WTC11 (cell line): ENCODE measurements at regions not wholly inside any gene's neighbourhood (a gene's known extent, or its start where the extent isn't known, plus 50 kb on each side); places are given as distances from the start of the nearest gene placed in this dataset.

ENCODE experiments used
- TCF7 ChIP-seq: sonication (generic); formaldehyde crosslinking; IDR thresholded peaks from 2 replicates; pipeline ENCODE4 v1.8.0; 2022; ENCODE audit warnings: mild to moderate bottlenecking, low read depth, missing genetic modification reagents, moderate library complexity
- TP53 ChIP-seq: sonication (generic); formaldehyde crosslinking; IDR thresholded peaks from 2 replicates; pipeline ENCODE4 v1.8.1; 2023; ENCODE audit warnings: mild to moderate bottlenecking, missing genetic modification reagents
- TF ChIP-seq, protein P1 (sequence below): fragments of 200-600 bp; IDR thresholded peaks from 2 replicates; pipeline ENCODE4 v1.8.0; 2022; ENCODE audit warnings: antibody characterized with exemption
- TF ChIP-seq, protein P2 (sequence below): fragments of 250-450 bp; sonication (Bioruptor Pico); IDR thresholded peaks from 2 replicates; pipeline ENCODE4 v1.8.0; 2021; ENCODE audit warnings: mild to moderate bottlenecking
- TF ChIP-seq, protein P3 (sequence below): sonication (generic); formaldehyde crosslinking; IDR thresholded peaks from 2 replicates; pipeline ENCODE4 v1.8.1; 2022; ENCODE audit warnings: mild to moderate bottlenecking, missing genetic modification reagents, moderate library complexity, borderline replicate concordance
- TF ChIP-seq, protein P4 (sequence below): sonication (generic); formaldehyde crosslinking; IDR thresholded peaks from 2 replicates; pipeline ENCODE4 v1.8.0; 2022; ENCODE audit warnings: mild to moderate bottlenecking, missing genetic modification reagents
- TF ChIP-seq, protein P5 (sequence below): sonication (generic); formaldehyde crosslinking; IDR thresholded peaks from 2 replicates; pipeline ENCODE4 v1.8.0; 2023; ENCODE audit warnings: missing genetic modification reagents, mild to moderate bottlenecking, borderline replicate concordance

DNA sequence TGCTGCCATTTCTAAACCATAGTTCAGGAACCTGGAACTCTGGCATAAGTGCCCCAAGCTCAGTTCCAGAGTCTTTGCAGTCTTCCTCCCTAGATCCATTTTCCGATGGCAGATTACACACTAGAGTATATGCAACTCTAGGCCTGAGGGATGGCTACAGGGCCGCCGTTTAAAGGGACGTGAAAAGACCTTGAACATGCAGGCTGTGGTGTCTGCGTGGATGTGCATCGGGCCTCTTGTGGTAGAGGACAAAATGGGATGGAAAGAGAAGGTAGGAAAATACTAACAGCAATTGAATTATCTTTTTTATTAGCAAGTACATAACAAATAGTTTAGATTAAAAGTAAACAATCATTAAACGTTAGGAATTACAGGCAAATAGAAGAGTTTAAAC lies 588.9 kb downstream of the RFPL4B start:
- TF ChIP-seq, protein P1, sequence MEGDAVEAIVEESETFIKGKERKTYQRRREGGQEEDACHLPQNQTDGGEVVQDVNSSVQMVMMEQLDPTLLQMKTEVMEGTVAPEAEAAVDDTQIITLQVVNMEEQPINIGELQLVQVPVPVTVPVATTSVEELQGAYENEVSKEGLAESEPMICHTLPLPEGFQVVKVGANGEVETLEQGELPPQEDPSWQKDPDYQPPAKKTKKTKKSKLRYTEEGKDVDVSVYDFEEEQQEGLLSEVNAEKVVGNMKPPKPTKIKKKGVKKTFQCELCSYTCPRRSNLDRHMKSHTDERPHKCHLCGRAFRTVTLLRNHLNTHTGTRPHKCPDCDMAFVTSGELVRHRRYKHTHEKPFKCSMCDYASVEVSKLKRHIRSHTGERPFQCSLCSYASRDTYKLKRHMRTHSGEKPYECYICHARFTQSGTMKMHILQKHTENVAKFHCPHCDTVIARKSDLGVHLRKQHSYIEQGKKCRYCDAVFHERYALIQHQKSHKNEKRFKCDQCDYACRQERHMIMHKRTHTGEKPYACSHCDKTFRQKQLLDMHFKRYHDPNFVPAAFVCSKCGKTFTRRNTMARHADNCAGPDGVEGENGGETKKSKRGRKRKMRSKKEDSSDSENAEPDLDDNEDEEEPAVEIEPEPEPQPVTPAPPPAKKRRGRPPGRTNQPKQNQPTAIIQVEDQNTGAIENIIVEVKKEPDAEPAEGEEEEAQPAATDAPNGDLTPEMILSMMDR: no peak
- TF ChIP-seq, protein P2, sequence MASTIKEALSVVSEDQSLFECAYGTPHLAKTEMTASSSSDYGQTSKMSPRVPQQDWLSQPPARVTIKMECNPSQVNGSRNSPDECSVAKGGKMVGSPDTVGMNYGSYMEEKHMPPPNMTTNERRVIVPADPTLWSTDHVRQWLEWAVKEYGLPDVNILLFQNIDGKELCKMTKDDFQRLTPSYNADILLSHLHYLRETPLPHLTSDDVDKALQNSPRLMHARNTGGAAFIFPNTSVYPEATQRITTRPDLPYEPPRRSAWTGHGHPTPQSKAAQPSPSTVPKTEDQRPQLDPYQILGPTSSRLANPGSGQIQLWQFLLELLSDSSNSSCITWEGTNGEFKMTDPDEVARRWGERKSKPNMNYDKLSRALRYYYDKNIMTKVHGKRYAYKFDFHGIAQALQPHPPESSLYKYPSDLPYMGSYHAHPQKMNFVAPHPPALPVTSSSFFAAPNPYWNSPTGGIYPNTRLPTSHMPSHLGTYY: no peak
- TF ChIP-seq, protein P3, sequence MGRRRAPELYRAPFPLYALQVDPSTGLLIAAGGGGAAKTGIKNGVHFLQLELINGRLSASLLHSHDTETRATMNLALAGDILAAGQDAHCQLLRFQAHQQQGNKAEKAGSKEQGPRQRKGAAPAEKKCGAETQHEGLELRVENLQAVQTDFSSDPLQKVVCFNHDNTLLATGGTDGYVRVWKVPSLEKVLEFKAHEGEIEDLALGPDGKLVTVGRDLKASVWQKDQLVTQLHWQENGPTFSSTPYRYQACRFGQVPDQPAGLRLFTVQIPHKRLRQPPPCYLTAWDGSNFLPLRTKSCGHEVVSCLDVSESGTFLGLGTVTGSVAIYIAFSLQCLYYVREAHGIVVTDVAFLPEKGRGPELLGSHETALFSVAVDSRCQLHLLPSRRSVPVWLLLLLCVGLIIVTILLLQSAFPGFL (CRISPR knock-in tag): no peak
- no peak for TF ChIP-seq TCF7 (CRISPR knock-in tag)
- no peak for TF ChIP-seq TP53 (CRISPR knock-in tag)
- TF ChIP-seq, protein P4, sequence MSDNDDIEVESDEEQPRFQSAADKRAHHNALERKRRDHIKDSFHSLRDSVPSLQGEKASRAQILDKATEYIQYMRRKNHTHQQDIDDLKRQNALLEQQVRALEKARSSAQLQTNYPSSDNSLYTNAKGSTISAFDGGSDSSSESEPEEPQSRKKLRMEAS (CRISPR knock-in tag): no peak
- TF ChIP-seq, protein P5, sequence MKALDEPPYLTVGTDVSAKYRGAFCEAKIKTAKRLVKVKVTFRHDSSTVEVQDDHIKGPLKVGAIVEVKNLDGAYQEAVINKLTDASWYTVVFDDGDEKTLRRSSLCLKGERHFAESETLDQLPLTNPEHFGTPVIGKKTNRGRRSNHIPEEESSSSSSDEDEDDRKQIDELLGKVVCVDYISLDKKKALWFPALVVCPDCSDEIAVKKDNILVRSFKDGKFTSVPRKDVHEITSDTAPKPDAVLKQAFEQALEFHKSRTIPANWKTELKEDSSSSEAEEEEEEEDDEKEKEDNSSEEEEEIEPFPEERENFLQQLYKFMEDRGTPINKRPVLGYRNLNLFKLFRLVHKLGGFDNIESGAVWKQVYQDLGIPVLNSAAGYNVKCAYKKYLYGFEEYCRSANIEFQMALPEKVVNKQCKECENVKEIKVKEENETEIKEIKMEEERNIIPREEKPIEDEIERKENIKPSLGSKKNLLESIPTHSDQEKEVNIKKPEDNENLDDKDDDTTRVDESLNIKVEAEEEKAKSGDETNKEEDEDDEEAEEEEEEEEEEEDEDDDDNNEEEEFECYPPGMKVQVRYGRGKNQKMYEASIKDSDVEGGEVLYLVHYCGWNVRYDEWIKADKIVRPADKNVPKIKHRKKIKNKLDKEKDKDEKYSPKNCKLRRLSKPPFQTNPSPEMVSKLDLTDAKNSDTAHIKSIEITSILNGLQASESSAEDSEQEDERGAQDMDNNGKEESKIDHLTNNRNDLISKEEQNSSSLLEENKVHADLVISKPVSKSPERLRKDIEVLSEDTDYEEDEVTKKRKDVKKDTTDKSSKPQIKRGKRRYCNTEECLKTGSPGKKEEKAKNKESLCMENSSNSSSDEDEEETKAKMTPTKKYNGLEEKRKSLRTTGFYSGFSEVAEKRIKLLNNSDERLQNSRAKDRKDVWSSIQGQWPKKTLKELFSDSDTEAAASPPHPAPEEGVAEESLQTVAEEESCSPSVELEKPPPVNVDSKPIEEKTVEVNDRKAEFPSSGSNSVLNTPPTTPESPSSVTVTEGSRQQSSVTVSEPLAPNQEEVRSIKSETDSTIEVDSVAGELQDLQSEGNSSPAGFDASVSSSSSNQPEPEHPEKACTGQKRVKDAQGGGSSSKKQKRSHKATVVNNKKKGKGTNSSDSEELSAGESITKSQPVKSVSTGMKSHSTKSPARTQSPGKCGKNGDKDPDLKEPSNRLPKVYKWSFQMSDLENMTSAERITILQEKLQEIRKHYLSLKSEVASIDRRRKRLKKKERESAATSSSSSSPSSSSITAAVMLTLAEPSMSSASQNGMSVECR (CRISPR knock-in tag): no peak
